ENCODE measurements at regions not wholly inside any gene's neighbourhood (a gene's known extent, or its start where the extent isn't known, plus 50 kb on each side); places are given as distances from the start of the nearest gene placed in this dataset.

- TF ChIP-seq REST (IDR thresholded peaks at IDR 0.05; ENCODE audit: low read depth, low read length) (no peak), USF2 (IDR thresholded peaks at IDR 0.05; ENCODE audit: borderline replicate concordance, low read depth, low read length) (no peak), NRF1 (IDR thresholded peaks at IDR 0.05; ENCODE audit: low read depth, low read length) (no peak)
These were observed 126.3 kb upstream of the FHL2 start (continued) for GRCh38 chr2:105525201-105525600.

GRCh38 chr2:105522645-105523044 lies 123.8 kb upstream of the FHL2 start:
- Histone ChIP-seq H3K9me3 (no peaks in the 10 kb centered on the region), H4K20me1 (ENCODE audit: insufficient read depth) (no peaks in the 10 kb centered on the region), H2AFZ (ENCODE audit: low read depth) (no peak overlapping the region), H3K4me3 (ENCODE audit: low read depth in 2 of 2, low read length in 1 of 2) (no peak overlapping the region), H3K4me2 (no peak overlapping the region), H3K27ac (ENCODE audit: low read depth in 2 of 2, low read length in 1 of 2) (no peak overlapping the region), H3K27me3 (ENCODE audit: insufficient read depth) (no peaks in the 10 kb centered on the region), H3K79me2 (ENCODE audit: insufficient read depth) (no peaks in the 10 kb centered on the region), H3K4me1 (ENCODE audit: control insufficient read depth in 1 of 2, insufficient read depth in 2 of 2, low read depth in 1 of 2, low read length in 1 of 2) (peaks cover 0 to 13% of the 10 kb centered on the region in 2 experiments; a peak in 1 of 4 replicates), H3F3A (replicated peaks; ENCODE audit: insufficient read depth) (no peaks in the 10 kb centered on the region), H3K9ac (no peak overlapping the region), H3K9me2 (no peaks in the 10 kb centered on the region), H3K36me3 (replicated peaks in 1 of 2; ENCODE audit: control insufficient read depth in 1 of 2, insufficient read depth in 2 of 2, low read length in 1 of 2) (no peaks in the 10 kb centered on the region)
- ChIA-PET POLR2A (no interaction called here), CTCF (interaction anchor here (0.7 to 12.3 kb wide), 12 partner anchors 11 to 178 kb away, joined by 3 to 129 read pairs (median 10); partner anchors contain the start of gene FHL2)
- no peak for DNase-seq
- WGBS (ENCODE audit: low lambda C conversion rate) = 52% methylated on average over 4 of the region's 4 CpGs
- TF ChIP-seq NRF1 (IDR thresholded peaks at IDR 0.05; ENCODE audit: low read depth, low read length) = no peak
- TF ChIP-seq GATA2 (CRISPR knock-in tag; IDR thresholded peaks at IDR 0.05) = no peak
- TF ChIP-seq EP300 (IDR thresholded peaks at IDR 0.05; ENCODE audit: borderline replicate concordance in 1 of 2, low read depth in 1 of 2, low read length in 1 of 2) = no peak
- no peak for TF ChIP-seq FOXJ3 (CRISPR knock-in tag; IDR thresholded peaks at IDR 0.05)
- no peak for TF ChIP-seq ZBTB33 (IDR thresholded peaks at IDR 0.05; ENCODE audit: borderline replicate concordance, low read depth)
- TF ChIP-seq RFX5 (IDR thresholded peaks at IDR 0.05; ENCODE audit: low read length) = no peak
- no peak for TF ChIP-seq CHD2 (IDR thresholded peaks at IDR 0.05; ENCODE audit: low read length, partially characterized antibody)
- no peak for TF ChIP-seq MEF2A (IDR thresholded peaks at IDR 0.05; ENCODE audit: borderline replicate concordance, low read depth)
- no peak for TF ChIP-seq MAX (IDR thresholded peaks at IDR 0.05; ENCODE audit: low read depth)
- TF ChIP-seq TCF12 (IDR thresholded peaks at IDR 0.05) = no peak
- no peak for TF ChIP-seq MXI1 (IDR thresholded peaks at IDR 0.05; ENCODE audit: low read depth, low read length)
- TF ChIP-seq FOSL2 (IDR thresholded peaks at IDR 0.05; ENCODE audit: borderline replicate concordance, low read depth) = no peak
- TF ChIP-seq RXRA (IDR thresholded peaks at IDR 0.05; ENCODE audit: borderline replicate concordance, low read depth) = no peak
- no peak for TF ChIP-seq POLR2AphosphoS5 (IDR thresholded peaks at IDR 0.05; ENCODE audit: low read depth, low read length)
- TF ChIP-seq NFIC (IDR thresholded peaks at IDR 0.05; ENCODE audit: borderline replicate concordance) = no peak
- TF ChIP-seq RAD21 (IDR thresholded peaks at IDR 0.05; ENCODE audit: low read length) = no peak

All from SK-N-SH (cell line).